Urinary bladder (tissue), 3 donors: ENCODE measurements at regions not wholly inside any gene's neighbourhood (a gene's known extent, or its start where the extent isn't known, plus 50 kb on each side); places are given as distances from the start of the nearest gene placed in this dataset.

Experiments
- DNase-seq: peaks from one replicate; pipeline ENCODE4 v3.0.0-alpha.2; 2015; ENCODE audit errors: extremely low spot score
- H3K27ac ChIP-seq: one replicate; pipeline ENCODE4 v1.5.1; 2013; ENCODE audit warnings: low read depth, mild to moderate bottlenecking, moderate library complexity
- H3K36me3 ChIP-seq: one replicate; pipeline ENCODE4 v1.6.1; 2013; ENCODE audit warnings: mild to moderate bottlenecking, moderate library complexity; ENCODE audit not compliant: insufficient read depth
- H3K4me1 ChIP-seq: one replicate; pipeline ENCODE4 v1.6.1; 2013; ENCODE audit warnings: mild to moderate bottlenecking, moderate library complexity; ENCODE audit not compliant: insufficient read depth
- H3K4me3 ChIP-seq: one replicate; pipeline ENCODE4 v1.5.1; 2013; ENCODE audit warnings: low read depth, low read length
- WGBS: extraction: QIAGEN DNeasy Blood & Tissue Kit; methylation state at CpG from one replicate; pipeline ENCODE4 v1.1.7; 2013; 5-methylcytosine and 5-hydroxymethylcytosine counted together
- donor health status: healthy with polysubstance abuse.
- donor health status: healthy.

DNA sequence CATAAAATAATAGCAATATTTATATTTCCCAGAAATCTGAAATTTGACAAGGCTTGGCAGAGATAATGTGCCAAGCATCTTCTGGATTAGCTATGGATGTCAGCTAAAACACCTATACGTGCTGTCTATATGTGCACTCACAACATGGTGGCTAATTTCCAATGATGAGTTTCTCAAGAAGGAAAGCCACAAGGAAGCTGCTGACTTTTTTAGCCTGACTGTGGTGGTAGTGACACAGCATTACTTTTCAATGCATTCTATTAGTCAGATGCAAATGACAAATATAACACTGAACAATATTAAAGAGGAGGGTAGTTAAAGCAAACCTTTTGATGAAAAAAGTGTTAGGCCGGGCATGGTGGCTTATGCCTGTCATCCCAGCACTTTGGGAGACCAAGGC is 101.7 kb upstream of the CCDC54 start:
- 95% methylated on average over 2 of the region's 2 CpGs for WGBS

GRCh38 chr3:107283948-107284347 is 93.3 kb upstream of the CCDC54 start:
- no peak overlapping the region for H3K27ac ChIP-seq
- no peak overlapping the region for H3K4me3 ChIP-seq
- no peak for DNase-seq
- H3K4me1 ChIP-seq, result no peaks in the 10 kb centered on the region
- WGBS, result 69% methylated on average over 3 of the region's 3 CpGs
- H3K36me3 ChIP-seq, result no peaks in the 10 kb centered on the region

More for the DNA sequence above, 101.7 kb upstream of the CCDC54 start:
- Histone ChIP-seq H3K27ac (no peak overlapping the region), H3K4me1 (no peaks in the 10 kb centered on the region), H3K36me3 (no peaks in the 10 kb centered on the region), H3K4me3 (no peak overlapping the region)
- DNase-seq, result no peak

GRCh38 chr3:107284612-107285011 is 92.6 kb upstream of the CCDC54 start:
- 39% methylated on average over 1 of the region's 1 CpG for WGBS
- Histone ChIP-seq H3K27ac (no peak overlapping the region), H3K36me3 (no peaks in the 10 kb centered on the region), H3K4me3 (no peak overlapping the region), H3K4me1 (no peaks in the 10 kb centered on the region)
- no peak for DNase-seq

DNA sequence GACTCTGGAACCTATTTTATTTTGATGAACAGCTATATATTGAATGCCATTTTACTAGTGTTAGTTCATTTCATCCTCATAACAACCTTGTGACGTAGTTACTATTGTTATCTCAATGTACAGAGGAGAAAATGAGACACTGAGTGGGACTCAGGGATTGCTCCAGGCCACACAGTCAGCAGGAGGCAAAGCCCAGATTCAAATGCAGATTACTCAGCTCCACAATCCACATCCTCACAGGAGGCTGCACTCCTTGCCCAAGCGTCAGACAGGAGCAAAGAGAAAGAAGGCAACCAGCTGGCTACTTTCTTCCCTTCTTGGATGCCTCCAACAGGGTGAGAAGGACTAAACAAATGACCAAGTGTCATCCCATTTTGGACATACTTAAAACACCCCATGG is 92.0 kb upstream of the CCDC54 start:
- Histone ChIP-seq H3K36me3 (no peaks in the 10 kb centered on the region), H3K27ac (no peak overlapping the region), H3K4me1 (no peaks in the 10 kb centered on the region), H3K4me3 (no peak overlapping the region)
- WGBS, result 83% methylated on average over 2 of the region's 2 CpGs
- DNase-seq, result no peak

DNA sequence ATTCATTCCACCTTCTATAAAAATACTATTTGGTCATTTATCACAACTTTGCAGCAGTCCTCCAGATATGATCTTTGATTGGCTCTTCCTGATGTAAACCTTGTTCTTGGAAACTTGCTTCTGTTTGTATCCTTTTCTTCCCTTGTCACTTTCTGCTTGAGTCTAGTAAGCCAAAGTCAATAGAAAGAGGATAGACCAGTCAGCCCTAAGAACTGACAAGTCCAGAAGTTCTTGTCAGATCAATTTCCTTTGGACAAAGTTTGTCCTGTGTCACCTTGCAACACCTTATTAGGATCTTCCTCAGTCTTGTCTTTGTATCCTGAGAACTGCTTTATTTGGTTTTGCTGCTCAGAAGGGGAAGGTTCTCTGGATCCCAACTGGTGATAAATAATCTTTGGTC is 87.9 kb upstream of the CCDC54 start:
- no peak overlapping the region for H3K4me3 ChIP-seq
- DNase-seq, result no peak
- H3K27ac ChIP-seq, result no peak overlapping the region
- no peaks in the 10 kb centered on the region for H3K4me1 ChIP-seq
- no peaks in the 10 kb centered on the region for H3K36me3 ChIP-seq

DNA sequence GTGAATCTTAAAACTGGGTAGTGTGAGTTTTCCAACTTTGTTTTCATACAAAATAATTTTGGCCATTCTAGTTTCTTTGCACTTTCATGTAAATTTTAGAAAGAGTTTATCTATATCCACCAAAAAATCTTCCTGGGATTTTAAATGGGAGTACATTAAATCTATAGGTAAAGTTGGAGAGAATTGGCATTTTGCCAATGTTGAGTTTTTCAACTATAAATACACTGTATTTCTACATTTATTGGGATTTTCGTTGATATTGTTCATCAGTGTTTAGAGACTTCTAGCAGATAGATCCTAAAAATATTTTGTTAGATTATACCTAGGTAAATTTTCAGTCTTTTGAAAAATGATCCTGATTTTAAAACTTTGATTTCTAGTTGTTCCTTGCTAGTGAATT is 83.1 kb upstream of the CCDC54 start:
- Histone ChIP-seq H3K27ac (no peak overlapping the region), H3K36me3 (no peaks in the 10 kb centered on the region), H3K4me3 (no peak overlapping the region), H3K4me1 (no peaks in the 10 kb centered on the region)
- WGBS, result 60% methylated on average over 1 of the region's 1 CpG
- no peak for DNase-seq

GRCh38 chr3:107297597-107297996 is 79.6 kb upstream of the CCDC54 start:
- Histone ChIP-seq H3K27ac (no peak overlapping the region), H3K36me3 (no peaks in the 10 kb centered on the region), H3K4me3 (no peak overlapping the region), H3K4me1 (no peaks in the 10 kb centered on the region)
- DNase-seq, result no peak
- WGBS, result 98% methylated on average over 3 of the region's 3 CpGs

DNA sequence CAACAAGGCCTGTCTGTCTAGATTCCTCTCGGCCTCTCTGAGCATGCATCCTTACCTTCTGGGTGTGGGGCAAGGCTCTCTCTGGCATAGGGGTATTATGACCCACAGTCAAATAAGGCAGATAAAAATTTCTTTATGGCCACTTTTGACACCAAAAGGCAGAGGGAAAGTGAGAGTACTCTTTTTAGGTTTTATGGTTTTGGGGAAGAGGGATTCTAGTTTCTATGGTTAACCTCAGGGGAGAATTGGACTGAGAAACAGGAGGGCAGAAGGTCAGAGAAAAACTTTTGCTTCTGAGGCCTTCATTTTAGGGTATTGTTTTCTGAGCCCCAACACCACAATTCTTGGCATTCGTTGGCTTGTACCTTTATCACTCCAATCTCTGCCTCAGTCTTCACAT is 70.0 kb upstream of the CCDC54 start:
- no peaks in the 10 kb centered on the region for H3K36me3 ChIP-seq
- WGBS, result 94% methylated on average over 2 of the region's 2 CpGs
- H3K27ac ChIP-seq, result no peak overlapping the region
- no peak overlapping the region for H3K4me3 ChIP-seq
- no peaks in the 10 kb centered on the region for H3K4me1 ChIP-seq
- DNase-seq, result no peak

- H3K4me3 ChIP-seq, result no peak overlapping the region
- 48% methylated on average over 2 of the region's 2 CpGs for WGBS
- no peak for DNase-seq
- no peaks in the 10 kb centered on the region for H3K36me3 ChIP-seq
- no peaks in the 10 kb centered on the region for H3K4me1 ChIP-seq
- H3K27ac ChIP-seq, result no peak overlapping the region
These were observed 68.5 kb upstream of the CCDC54 start for GRCh38 chr3:107308716-107309115.

DNA sequence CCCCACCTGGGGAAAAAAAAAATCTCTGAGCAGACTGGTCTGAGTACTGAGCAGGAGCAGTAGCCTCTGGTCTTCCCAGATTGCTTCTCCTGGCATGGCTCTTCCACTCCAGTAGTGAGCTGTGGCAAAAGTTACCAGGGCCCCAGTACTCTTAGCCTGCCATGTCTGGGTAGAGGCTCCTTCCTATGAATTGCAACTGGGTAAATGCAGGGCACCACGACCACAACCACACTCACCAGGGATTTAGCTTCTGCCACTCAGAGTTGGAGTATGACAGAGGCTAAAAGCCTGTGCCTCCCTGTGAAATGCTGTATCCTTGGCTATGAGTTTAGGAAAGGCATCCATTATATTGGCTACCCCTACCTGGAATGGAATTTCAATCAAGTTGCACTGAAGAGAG is 67.9 kb upstream of the CCDC54 start:
- 83% methylated on average over 1 of the region's 1 CpG for WGBS
- Histone ChIP-seq H3K27ac (no peak overlapping the region), H3K4me1 (no peaks in the 10 kb centered on the region), H3K36me3 (no peaks in the 10 kb centered on the region), H3K4me3 (no peak overlapping the region)
- no peak for DNase-seq

DNA sequence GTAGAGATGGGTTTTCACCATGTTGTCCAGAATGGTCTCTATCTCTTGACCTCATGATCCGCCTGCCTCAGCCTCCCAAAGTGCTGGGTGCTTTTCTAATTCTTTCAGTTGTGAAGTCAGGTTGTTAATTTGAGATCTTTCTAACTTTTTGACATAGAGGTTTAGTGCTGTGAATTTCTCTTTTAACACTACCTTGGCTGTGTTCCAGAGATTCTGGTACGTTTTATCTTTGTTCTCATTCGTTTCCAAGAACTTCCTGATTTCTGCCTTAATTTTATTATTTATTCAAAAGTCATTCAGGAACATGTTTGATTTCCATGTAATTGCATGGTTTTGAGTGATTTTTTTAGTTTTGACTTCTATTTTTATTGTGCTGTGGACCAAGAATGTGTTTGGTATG is 63.5 kb upstream of the CCDC54 start:
- no peak overlapping the region for H3K27ac ChIP-seq
- no peaks in the 10 kb centered on the region for H3K36me3 ChIP-seq
- no peaks in the 10 kb centered on the region for H3K4me1 ChIP-seq
- 43% methylated on average over 3 of the region's 3 CpGs for WGBS
- DNase-seq, result no peak
- H3K4me3 ChIP-seq, result no peak overlapping the region

DNA sequence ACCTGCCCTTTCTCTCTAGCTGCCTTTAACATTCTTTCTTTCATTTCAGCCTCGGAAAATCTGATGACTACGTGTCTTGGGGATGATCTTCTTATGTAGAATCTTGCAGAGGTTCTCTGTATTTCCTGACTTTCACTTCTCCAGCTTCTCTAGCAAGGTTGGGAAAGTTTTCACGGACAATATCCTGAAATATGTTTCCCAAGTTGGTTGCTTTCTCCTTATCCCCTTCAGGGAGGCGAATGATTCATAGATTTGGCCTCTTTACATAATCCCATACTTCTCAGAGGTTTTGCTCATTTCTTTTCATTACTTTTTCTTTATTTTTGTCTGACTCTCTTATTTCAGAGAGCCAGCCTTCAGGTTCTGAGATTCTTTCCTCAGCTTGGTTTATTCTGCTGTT is 62.1 kb upstream of the CCDC54 start:
- DNase-seq, result no peak
- H3K27ac ChIP-seq, result no peak overlapping the region
- no peaks in the 10 kb centered on the region for H3K36me3 ChIP-seq
- 88% methylated on average over 4 of the region's 4 CpGs for WGBS
- H3K4me3 ChIP-seq, result no peak overlapping the region
- no peaks in the 10 kb centered on the region for H3K4me1 ChIP-seq

DNA sequence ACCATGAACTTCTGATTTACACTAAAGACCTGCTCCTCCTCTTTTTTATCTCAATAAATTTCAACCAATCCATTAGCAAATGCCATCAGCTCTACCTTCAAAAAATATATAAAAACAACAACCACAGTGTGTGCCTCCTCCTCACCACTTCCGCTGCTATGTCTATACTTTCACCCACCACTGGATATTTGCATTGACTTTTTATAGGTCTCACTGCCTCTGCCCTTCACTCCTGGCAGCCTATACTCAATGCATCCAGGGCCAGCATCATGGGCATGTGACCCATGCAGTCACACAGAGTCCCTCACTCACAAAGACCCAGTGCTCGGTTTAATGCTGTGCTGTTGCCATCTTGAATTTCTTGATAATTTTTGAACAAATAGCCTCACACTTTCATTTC is 53.5 kb upstream of the CCDC54 start:
- no peak overlapping the region for H3K4me3 ChIP-seq
- H3K27ac ChIP-seq, result no peak overlapping the region
- H3K4me1 ChIP-seq, result no peaks in the 10 kb centered on the region
- DNase-seq, result no peak
- H3K36me3 ChIP-seq, result no peaks in the 10 kb centered on the region
- WGBS, result 97% methylated on average over 2 of the region's 2 CpGs

- H3K4me3 ChIP-seq, result no peak overlapping the region
- no peaks in the 10 kb centered on the region for H3K36me3 ChIP-seq
- no peaks in the 10 kb centered on the region for H3K4me1 ChIP-seq
- H3K27ac ChIP-seq, result no peak overlapping the region
- no peak for DNase-seq
- 74% methylated on average over 7 of the region's 7 CpGs for WGBS
These were observed 51.8 kb upstream of the CCDC54 start for GRCh38 chr3:107325446-107325845.
